ENCODE measurements at regions not wholly inside any gene's neighbourhood (a gene's known extent, or its start where the extent isn't known, plus 50 kb on each side); places are given as distances from the start of the nearest gene placed in this dataset.
A peak's percentile ranks its signal among the peaks of the same experiment; 100 is the strongest.

GRCh38 chr1:194175251-194175650 is 988.8 kb upstream of the B3GALT2 start:
- ChIA-PET POLR2A (no interaction called here), CTCF (no interaction called here)
- Histone ChIP-seq H3K27ac (ENCODE audit: low read length) (no peak overlapping the region), H3K27me3 (replicated peaks in 1 of 2; ENCODE audit: control insufficient read depth in 2 of 2, extremely low read depth in 1 of 2, insufficient read depth in 2 of 2, low read length in 1 of 2) (no peaks in the 10 kb centered on the region), H3K36me3 (ENCODE audit: control insufficient read depth in 2 of 2, extremely low read depth in 1 of 2, insufficient read depth in 1 of 2, low read length in 1 of 2) (no peaks in the 10 kb centered on the region), H3K9me3 (no peaks in the 10 kb centered on the region), H3K4me1 (ENCODE audit: control insufficient read depth in 1 of 2, extremely low read depth in 1 of 2, insufficient read depth in 2 of 2, low read length in 2 of 2) (no peaks in the 10 kb centered on the region), H3K4me3 (ENCODE audit: control insufficient read depth in 1 of 2, extremely low read depth in 1 of 2, low read length in 1 of 2) (no peak overlapping the region)
- no peak overlapping the region for H3K27ac Mint-ChIP-seq
- ATAC-seq (replicated peaks in 1 of 4) (no peak), DNase-seq (no peak)
- H3K4me3 Mint-ChIP-seq: no peak overlapping the region
- no peaks in the 10 kb centered on the region for H3K4me1 Mint-ChIP-seq
- no CpG with 5 or more reads among the region's 1 CpG for WGBS (ENCODE audit: insufficient coverage)
- peaks cover 0 to 5% (median 0%) of the 10 kb centered on the region in 3 donors for H3K9me3 Mint-ChIP-seq
- peaks cover 4% of the 10 kb centered on the region for H3K36me3 Mint-ChIP-seq
- H3K27me3 Mint-ChIP-seq: no peaks in the 10 kb centered on the region

GRCh38 chr1:194174528-194174927 is 988.1 kb upstream of the B3GALT2 start:
- Mint-ChIP-seq H3K36me3 (peaks cover 4% of the 10 kb centered on the region), H3K9me3 (peaks cover 0 to 5% (median 0%) of the 10 kb centered on the region in 3 donors)
- CTCF ChIA-PET: no interaction called here

GRCh38 chr1:194171596-194171995 is 985.2 kb upstream of the B3GALT2 start:
- Mint-ChIP-seq H3K27me3 (no peaks in the 10 kb centered on the region), H3K9me3 (peaks cover 3 to 10% (median 3%) of the 10 kb centered on the region in 3 donors), H3K4me1 (no peaks in the 10 kb centered on the region), H3K36me3 (peaks cover 7% of the 10 kb centered on the region), H3K4me3 (no peak overlapping the region), H3K27ac (no peak overlapping the region)
- H3K36me3 ChIP-seq (ENCODE audit: control insufficient read depth in 2 of 2, extremely low read depth in 1 of 2, insufficient read depth in 1 of 2, low read length in 1 of 2): no peaks in the 10 kb centered on the region
- ATAC-seq (replicated peaks in 1 of 4) (no peak), DNase-seq (no peak)
- H3K4me1 ChIP-seq (ENCODE audit: control insufficient read depth in 1 of 2, extremely low read depth in 1 of 2, insufficient read depth in 2 of 2, low read length in 2 of 2): no peaks in the 10 kb centered on the region
- POLR2A ChIA-PET: no interaction called here
- H3K27me3 ChIP-seq (replicated peaks in 1 of 2; ENCODE audit: control insufficient read depth in 2 of 2, extremely low read depth in 1 of 2, insufficient read depth in 2 of 2, low read length in 1 of 2): no peaks in the 10 kb centered on the region
- H3K9me3 ChIP-seq: no peaks in the 10 kb centered on the region
- CTCF ChIA-PET: interaction anchor here in 1 of 2 donors (0.8 kb wide), 1 partner anchor 354 kb away, joined by 3 read pairs; no protein-coding TSS in a partner anchor
- no peak overlapping the region for H3K27ac ChIP-seq (ENCODE audit: low read length)
- no peak overlapping the region for H3K4me3 ChIP-seq (ENCODE audit: control insufficient read depth in 1 of 2, extremely low read depth in 1 of 2, low read length in 1 of 2)
- WGBS (ENCODE audit: insufficient coverage): 95% methylated on average over 4 of the region's 5 CpGs

More at GRCh38 chr1:194174528-194174927, 988.1 kb upstream of the B3GALT2 start:
- Mint-ChIP-seq H3K27ac (no peak overlapping the region), H3K4me3 (no peak overlapping the region), H3K27me3 (no peaks in the 10 kb centered on the region), H3K4me1 (no peaks in the 10 kb centered on the region)
- H3K4me3 ChIP-seq (ENCODE audit: control insufficient read depth in 1 of 2, extremely low read depth in 1 of 2, low read length in 1 of 2): no peak overlapping the region
- no peaks in the 10 kb centered on the region for H3K27me3 ChIP-seq (replicated peaks in 1 of 2; ENCODE audit: control insufficient read depth in 2 of 2, extremely low read depth in 1 of 2, insufficient read depth in 2 of 2, low read length in 1 of 2)
- ATAC-seq (replicated peaks in 1 of 4) (no peak), DNase-seq (no peak)
- POLR2A ChIA-PET: no interaction called here
- no peaks in the 10 kb centered on the region for H3K36me3 ChIP-seq (ENCODE audit: control insufficient read depth in 2 of 2, extremely low read depth in 1 of 2, insufficient read depth in 1 of 2, low read length in 1 of 2)
- no peaks in the 10 kb centered on the region for H3K4me1 ChIP-seq (ENCODE audit: control insufficient read depth in 1 of 2, extremely low read depth in 1 of 2, insufficient read depth in 2 of 2, low read length in 2 of 2)
- H3K9me3 ChIP-seq: no peaks in the 10 kb centered on the region
- H3K27ac ChIP-seq (ENCODE audit: low read length): no peak overlapping the region

- WGBS (ENCODE audit: insufficient coverage): no CpG with 5 or more reads among the region's 4 CpGs
- H3K27ac Mint-ChIP-seq: no peak overlapping the region
- no peaks in the 10 kb centered on the region for H3K4me1 Mint-ChIP-seq
- H3K27me3 ChIP-seq (replicated peaks in 1 of 2; ENCODE audit: control insufficient read depth in 2 of 2, extremely low read depth in 1 of 2, insufficient read depth in 2 of 2, low read length in 1 of 2): no peaks in the 10 kb centered on the region
- H3K4me3 Mint-ChIP-seq: no peak overlapping the region
- ATAC-seq (replicated peaks in 1 of 4) (no peak), DNase-seq (no peak)
- H3K9me3 Mint-ChIP-seq: peaks cover 3 to 10% (median 3%) of the 10 kb centered on the region in 3 donors
- no peaks in the 10 kb centered on the region for H3K9me3 ChIP-seq
- H3K4me1 ChIP-seq (ENCODE audit: control insufficient read depth in 1 of 2, extremely low read depth in 1 of 2, insufficient read depth in 2 of 2, low read length in 2 of 2): no peaks in the 10 kb centered on the region
- H3K36me3 Mint-ChIP-seq: peaks cover 9% of the 10 kb centered on the region
- CTCF ChIA-PET: no interaction called here
- POLR2A ChIA-PET: no interaction called here
- no peak overlapping the region for H3K27ac ChIP-seq (ENCODE audit: low read length)
- no peak overlapping the region for H3K4me3 ChIP-seq (ENCODE audit: control insufficient read depth in 1 of 2, extremely low read depth in 1 of 2, low read length in 1 of 2)
- H3K36me3 ChIP-seq (ENCODE audit: control insufficient read depth in 2 of 2, extremely low read depth in 1 of 2, insufficient read depth in 1 of 2, low read length in 1 of 2): no peaks in the 10 kb centered on the region
- no peaks in the 10 kb centered on the region for H3K27me3 Mint-ChIP-seq
Observed at GRCh38 chr1:194167956-194168640, 981.7 kb upstream of the B3GALT2 start.

- Histone ChIP-seq H3K9me3 (no peaks in the 10 kb centered on the region), H3K36me3 (ENCODE audit: control insufficient read depth in 2 of 2, extremely low read depth in 1 of 2, insufficient read depth in 1 of 2, low read length in 1 of 2) (no peaks in the 10 kb centered on the region), H3K27ac (ENCODE audit: low read length) (no peak overlapping the region), H3K27me3 (replicated peaks in 1 of 2; ENCODE audit: control insufficient read depth in 2 of 2, extremely low read depth in 1 of 2, insufficient read depth in 2 of 2, low read length in 1 of 2) (no peaks in the 10 kb centered on the region), H3K4me1 (ENCODE audit: control insufficient read depth in 1 of 2, extremely low read depth in 1 of 2, insufficient read depth in 2 of 2, low read length in 2 of 2) (no peaks in the 10 kb centered on the region), H3K4me3 (ENCODE audit: control insufficient read depth in 1 of 2, extremely low read depth in 1 of 2, low read length in 1 of 2) (no peak overlapping the region)
- Mint-ChIP-seq H3K27ac (no peak overlapping the region), H3K27me3 (no peaks in the 10 kb centered on the region), H3K36me3 (peaks cover 5% of the 10 kb centered on the region), H3K4me1 (peaks cover 4 to 6% (median 4%) of the 10 kb centered on the region in 3 donors), H3K4me3 (no peak overlapping the region), H3K9me3 (peaks cover 3 to 4% (median 3%) of the 10 kb centered on the region in 3 donors)
- ATAC-seq (replicated peaks in 1 of 4) (no peak), DNase-seq (no peak)
- ChIA-PET POLR2A (no interaction called here), CTCF (no interaction called here)
- no CpG with 5 or more reads among the region's 1 CpG for WGBS (ENCODE audit: insufficient coverage)
Observed at GRCh38 chr1:194164755-194165154, 978.3 kb upstream of the B3GALT2 start.

- Mint-ChIP-seq H3K9me3 (peaks cover 0 to 12% (median 6%) of the 10 kb centered on the region in 3 donors), H3K4me1 (peaks cover 4 to 6% (median 4%) of the 10 kb centered on the region in 3 donors), H3K27ac (peak overlapping the region; percentile 4 to 24), H3K36me3 (peaks cover 12% of the 10 kb centered on the region), H3K27me3 (no peaks in the 10 kb centered on the region), H3K4me3 (no peak overlapping the region)
- Histone ChIP-seq H3K27me3 (replicated peaks in 1 of 2; ENCODE audit: control insufficient read depth in 2 of 2, extremely low read depth in 1 of 2, insufficient read depth in 2 of 2, low read length in 1 of 2) (no peaks in the 10 kb centered on the region), H3K36me3 (ENCODE audit: control insufficient read depth in 2 of 2, extremely low read depth in 1 of 2, insufficient read depth in 1 of 2, low read length in 1 of 2) (no peaks in the 10 kb centered on the region), H3K4me3 (ENCODE audit: control insufficient read depth in 1 of 2, extremely low read depth in 1 of 2, low read length in 1 of 2) (no peak overlapping the region), H3K27ac (ENCODE audit: low read length) (no peak overlapping the region), H3K9me3 (peaks cover 2% of the 10 kb centered on the region), H3K4me1 (ENCODE audit: control insufficient read depth in 1 of 2, extremely low read depth in 1 of 2, insufficient read depth in 2 of 2, low read length in 2 of 2) (no peaks in the 10 kb centered on the region)
- WGBS (ENCODE audit: insufficient coverage): 80% methylated on average over 1 of the region's 1 CpG
- DNase-seq (no peak), ATAC-seq (replicated peaks in 1 of 4) (no peak)
- ChIA-PET POLR2A (interaction anchor here in 1 of 2 donors (0.6 kb wide), 1 partner anchor 1013 kb away, joined by 10 read pairs; no protein-coding TSS in a partner anchor), CTCF (interaction anchor here in 1 of 2 donors (0.5 kb wide), 1 partner anchor 26 kb away, joined by 3 read pairs; no protein-coding TSS in a partner anchor)
Observed at GRCh38 chr1:194161591-194161990, 975.2 kb upstream of the B3GALT2 start.

All from T-cell (primary cell).